ENCODE measurements at regions not wholly inside any gene's neighbourhood (a gene's known extent, or its start where the extent isn't known, plus 50 kb on each side); places are given as distances from the start of the nearest gene placed in this dataset.

GRCh38 chr15:29490747-29491471 is 221.3 kb upstream of the NSMCE3 start:
- no peak for DNase-seq

GRCh38 chr15:29480949-29481348 is 211.3 kb upstream of the NSMCE3 start:
- no peak for DNase-seq

- no peak for DNase-seq
Observed at GRCh38 chr15:29480278-29480677, 210.7 kb upstream of the NSMCE3 start.

GRCh38 chr15:29477256-29477655 is 207.6 kb upstream of the NSMCE3 start:
- DNase-seq = no peak

- DNase-seq = no peak
Observed at GRCh38 chr15:29476503-29477080, 207.0 kb upstream of the NSMCE3 start.

GRCh38 chr15:29475096-29475495 is 205.5 kb upstream of the NSMCE3 start:
- DNase-seq = no peak

- no peak for DNase-seq
Observed at GRCh38 chr15:29473621-29474105, 204.0 kb upstream of the NSMCE3 start.

- DNase-seq = no peak
Observed at GRCh38 chr15:29472901-29473445, 203.4 kb upstream of the NSMCE3 start.

GRCh38 chr15:29471757-29472156 is 202.1 kb upstream of the NSMCE3 start:
- DNase-seq = no peak

- no peak for DNase-seq
Observed at GRCh38 chr15:29471306-29471705, 201.7 kb upstream of the NSMCE3 start.

- DNase-seq = no peak
Observed at GRCh38 chr15:29470794-29471193, 201.2 kb upstream of the NSMCE3 start.

GRCh38 chr15:29470311-29470710 is 200.7 kb upstream of the NSMCE3 start:
- no peak for DNase-seq

GRCh38 chr15:29468899-29469298 is 199.3 kb upstream of the NSMCE3 start:
- no peak for DNase-seq

GRCh38 chr15:29467091-29467490 is 197.5 kb upstream of the NSMCE3 start:
- DNase-seq = no peak

GRCh38 chr15:29466292-29466691 is 196.7 kb upstream of the NSMCE3 start:
- no peak for DNase-seq

- no peak for DNase-seq
Observed at GRCh38 chr15:29465816-29466215, 196.2 kb upstream of the NSMCE3 start.

- no peak for DNase-seq
Observed at GRCh38 chr15:29465196-29465595, 195.6 kb upstream of the NSMCE3 start.

GRCh38 chr15:29461877-29462276 is 192.3 kb upstream of the NSMCE3 start:
- no peak for DNase-seq

GRCh38 chr15:29458361-29458760 is 188.7 kb upstream of the NSMCE3 start:
- DNase-seq = no peak

GRCh38 chr15:29457729-29458128 is 188.1 kb upstream of the NSMCE3 start:
- DNase-seq = no peak

GRCh38 chr15:29456964-29457363 is 187.3 kb upstream of the NSMCE3 start:
- no peak for DNase-seq

GRCh38 chr15:29456255-29456654 is 186.6 kb upstream of the NSMCE3 start:
- no peak for DNase-seq

- no peak for DNase-seq
Observed at GRCh38 chr15:29455530-29455929, 185.9 kb upstream of the NSMCE3 start.

GRCh38 chr15:29455055-29455454 is 185.4 kb upstream of the NSMCE3 start:
- DNase-seq = no peak

Measured in activated T-cell treated with anti-CD3 and anti-CD28 coated beads, Interleukin-2, amount 50 U/mL, for 48 hours (primary cell).